NCI-H748 treated with DMSO at 0.1 percent for 48 hours (cell line): ENCODE measurements at regions not wholly inside any gene's neighbourhood (a gene's known extent, or its start where the extent isn't known, plus 50 kb on each side); places are given as distances from the start of the nearest gene placed in this dataset.

Experiments used
- DNase-seq: peaks from one replicate; lab custom pipeline; 2025; lab: John Stamatoyannopoulos, UW

DNA sequence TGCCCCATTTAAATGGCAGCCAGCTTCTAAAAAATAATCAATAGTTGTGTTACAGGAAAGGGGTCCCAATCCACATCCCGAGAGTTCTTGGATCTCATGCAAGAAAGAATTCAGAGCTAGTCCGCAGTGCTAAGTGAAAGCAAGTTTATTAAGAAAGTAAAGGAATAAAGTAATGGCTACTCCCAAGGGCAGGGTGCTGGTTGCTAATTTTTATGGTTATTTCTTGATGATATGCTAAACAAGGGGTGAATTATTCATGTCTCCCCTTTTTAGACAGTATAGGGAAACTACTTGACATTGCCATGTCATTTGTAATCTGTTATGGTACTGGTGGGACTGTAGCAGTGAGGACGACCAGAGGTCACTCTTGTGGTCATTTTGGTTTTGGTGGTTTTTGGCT is 591.3 kb downstream of the LRFN5 start:
- no peak for DNase-seq

- DNase-seq, result peak; percentile 28
Measured at GRCh38 chr14:42192738-42193653, 586.3 kb downstream of the LRFN5 start.

- no peak for DNase-seq
Measured at GRCh38 chr14:42190744-42191143, 584.1 kb downstream of the LRFN5 start.

DNA sequence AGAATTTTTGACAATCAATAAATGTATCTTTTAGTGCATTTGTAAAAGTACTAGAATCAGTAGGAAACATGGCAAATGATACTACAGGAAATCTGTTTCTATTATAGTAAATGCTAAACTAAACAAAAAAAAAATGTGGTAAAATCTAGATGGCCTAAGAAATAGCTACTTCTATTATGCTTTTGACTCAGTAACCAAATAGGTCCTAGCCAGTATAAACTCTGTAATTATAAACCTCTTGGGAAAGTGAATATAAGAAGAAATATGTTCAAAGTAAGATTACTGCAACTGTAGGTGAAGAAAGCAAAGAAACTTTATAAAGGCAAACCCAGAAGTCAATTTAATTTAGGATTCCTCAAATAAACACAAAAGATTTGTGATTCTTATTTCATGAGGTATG is 581.2 kb downstream of the LRFN5 start:
- no peak for DNase-seq

- DNase-seq, result no peak
Measured at GRCh38 chr14:42185718-42186117, 579.0 kb downstream of the LRFN5 start.

DNA sequence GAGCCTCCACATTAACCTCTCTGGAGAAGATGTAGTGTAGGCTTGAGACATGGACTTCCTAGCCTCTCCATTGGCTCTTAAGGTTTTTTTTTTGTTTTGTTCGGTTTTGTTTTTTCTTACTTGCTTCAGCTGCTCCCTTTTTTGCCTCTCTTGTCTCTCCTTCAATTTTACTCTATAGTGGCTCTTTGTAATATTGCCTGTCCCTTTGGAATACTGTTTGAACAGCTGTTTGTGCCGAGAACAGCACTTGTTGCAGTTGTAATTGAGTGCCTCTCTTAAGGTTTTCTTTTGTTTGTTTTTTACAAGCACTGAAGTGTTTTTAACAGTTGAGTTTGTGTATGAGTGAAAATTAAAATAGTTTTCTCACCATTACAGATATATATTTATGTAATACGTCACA is 567.7 kb downstream of the LRFN5 start:
- peak; percentile 87 for DNase-seq

- no peak for DNase-seq
Measured at GRCh38 chr14:42173206-42173605, 566.5 kb downstream of the LRFN5 start.

DNA sequence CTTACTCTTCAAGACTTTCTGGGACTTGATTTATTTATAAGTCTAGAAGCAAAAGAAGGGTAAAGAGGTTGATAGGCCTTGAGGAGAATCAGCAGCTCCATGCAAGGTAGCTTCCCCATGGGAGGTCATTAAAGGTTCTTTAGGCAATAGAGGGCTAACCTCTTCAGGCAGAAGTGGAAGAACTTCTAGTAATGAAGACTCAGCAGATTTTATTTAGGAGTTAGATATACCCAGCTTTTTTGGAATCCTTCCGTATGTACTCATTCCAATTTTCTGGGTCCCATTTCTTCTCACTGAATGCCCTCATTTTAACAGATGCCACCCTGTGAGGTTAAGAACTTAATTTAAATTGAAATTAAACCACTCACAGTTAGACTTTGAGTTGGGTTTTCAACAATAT is 565.6 kb downstream of the LRFN5 start:
- no peak for DNase-seq

GRCh38 chr14:42163136-42163535 is 556.5 kb downstream of the LRFN5 start:
- peak; percentile 23 for DNase-seq

DNA sequence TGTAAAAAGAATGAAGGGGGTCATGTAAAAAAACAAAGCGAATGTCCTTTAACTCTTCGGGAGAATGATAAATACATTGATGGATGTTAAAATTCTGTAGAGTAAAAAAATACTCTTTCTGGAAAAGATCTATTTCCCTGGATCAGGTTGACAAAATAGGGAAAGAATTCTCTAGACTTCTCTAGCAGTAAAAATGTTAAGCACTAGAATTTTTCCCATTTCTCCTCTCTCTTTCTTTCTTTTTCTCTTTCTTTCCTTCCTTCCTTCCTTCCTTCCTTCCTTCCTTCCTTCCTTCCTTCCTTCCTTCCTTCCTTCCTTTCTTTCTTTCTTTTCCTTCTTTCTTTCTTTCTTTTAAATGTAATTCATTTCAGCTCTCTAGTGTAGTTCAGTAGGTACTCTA is 552.5 kb downstream of the LRFN5 start:
- DNase-seq, result no peak

GRCh38 chr14:42149609-42150261 is 543.1 kb downstream of the LRFN5 start:
- no peak for DNase-seq

- DNase-seq, result no peak
Measured at GRCh38 chr14:42145766-42146165, 539.1 kb downstream of the LRFN5 start.

GRCh38 chr14:42143114-42143513 is 536.4 kb downstream of the LRFN5 start:
- DNase-seq, result no peak

DNA sequence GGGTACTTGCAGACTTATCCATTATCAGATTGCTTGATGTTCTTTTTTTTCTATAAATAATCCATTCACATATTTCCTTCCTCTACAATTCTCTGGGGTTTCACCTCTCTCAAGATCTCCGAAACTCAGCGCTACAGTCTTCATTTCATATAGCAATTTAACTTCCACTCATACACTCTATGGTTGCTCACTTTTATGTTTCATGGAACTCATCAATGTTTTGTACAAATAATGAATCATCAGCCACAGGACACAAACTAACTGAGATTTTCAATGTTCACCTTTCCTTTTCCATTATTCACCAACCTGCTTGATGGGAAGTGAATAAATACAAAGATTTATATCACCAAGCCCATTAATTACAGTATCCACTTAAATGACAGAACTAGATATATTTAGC is 534.7 kb downstream of the LRFN5 start:
- no peak for DNase-seq

- no peak for DNase-seq
Measured at GRCh38 chr14:42140831-42141279, 534.2 kb downstream of the LRFN5 start.

DNA sequence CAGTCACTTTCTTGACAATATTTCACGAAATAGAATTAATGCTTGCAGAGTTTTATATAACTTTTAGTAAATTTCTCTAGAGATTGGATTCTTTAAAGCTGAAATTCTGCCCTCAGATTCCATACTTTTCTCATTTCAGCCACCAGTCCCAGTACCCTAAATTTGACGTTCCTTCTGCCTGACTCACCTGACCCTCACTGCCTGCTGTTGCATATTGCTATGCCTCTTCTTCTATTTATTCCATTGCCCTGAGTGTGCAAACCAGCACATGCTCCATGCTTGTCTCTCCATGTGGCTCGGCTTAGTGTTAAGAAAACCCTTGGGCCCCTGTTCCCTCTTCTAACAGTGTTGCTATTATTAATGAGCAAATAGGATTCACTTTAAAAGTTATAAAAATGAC is 533.3 kb downstream of the LRFN5 start:
- DNase-seq, result no peak

DNA sequence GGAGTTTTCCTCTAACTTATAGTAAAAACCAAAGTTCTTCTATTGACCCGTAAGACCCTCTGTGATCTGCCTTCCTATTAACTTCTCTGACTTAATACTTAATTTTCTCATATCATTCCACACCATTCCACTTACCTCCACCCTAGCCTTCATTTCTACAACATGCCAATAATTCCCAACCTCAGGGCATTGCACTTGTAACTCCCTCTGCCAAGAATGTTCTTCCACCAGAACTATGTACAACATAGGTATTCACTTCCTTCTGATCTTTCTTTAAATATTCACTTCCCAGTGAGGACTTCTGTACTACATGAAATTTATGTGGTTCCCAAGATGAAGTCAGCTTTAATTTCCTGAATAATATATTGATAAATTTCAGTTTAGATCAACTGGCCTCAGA is 531.7 kb downstream of the LRFN5 start:
- no peak for DNase-seq

DNA sequence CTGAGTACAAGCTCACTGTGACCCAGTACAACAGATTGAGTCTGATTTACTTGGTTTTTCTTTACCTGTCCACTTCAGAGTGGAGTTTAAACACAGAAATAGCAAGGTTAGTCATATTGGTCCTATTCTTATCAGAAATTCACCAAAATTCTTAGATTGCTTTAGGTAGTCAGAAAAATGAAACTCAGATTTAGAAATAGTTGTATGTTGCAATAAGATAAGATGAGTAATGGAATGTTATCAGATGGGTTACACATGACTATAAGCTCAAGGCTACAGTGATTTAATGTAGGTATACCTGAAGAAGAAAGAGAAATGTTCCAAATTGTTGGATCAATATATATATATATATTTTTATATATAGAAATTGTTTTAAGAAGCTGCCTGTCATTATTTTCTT is 524.1 kb downstream of the LRFN5 start:
- no peak for DNase-seq

- no peak for DNase-seq
Measured at GRCh38 chr14:42123526-42123925, 516.9 kb downstream of the LRFN5 start.

DNA sequence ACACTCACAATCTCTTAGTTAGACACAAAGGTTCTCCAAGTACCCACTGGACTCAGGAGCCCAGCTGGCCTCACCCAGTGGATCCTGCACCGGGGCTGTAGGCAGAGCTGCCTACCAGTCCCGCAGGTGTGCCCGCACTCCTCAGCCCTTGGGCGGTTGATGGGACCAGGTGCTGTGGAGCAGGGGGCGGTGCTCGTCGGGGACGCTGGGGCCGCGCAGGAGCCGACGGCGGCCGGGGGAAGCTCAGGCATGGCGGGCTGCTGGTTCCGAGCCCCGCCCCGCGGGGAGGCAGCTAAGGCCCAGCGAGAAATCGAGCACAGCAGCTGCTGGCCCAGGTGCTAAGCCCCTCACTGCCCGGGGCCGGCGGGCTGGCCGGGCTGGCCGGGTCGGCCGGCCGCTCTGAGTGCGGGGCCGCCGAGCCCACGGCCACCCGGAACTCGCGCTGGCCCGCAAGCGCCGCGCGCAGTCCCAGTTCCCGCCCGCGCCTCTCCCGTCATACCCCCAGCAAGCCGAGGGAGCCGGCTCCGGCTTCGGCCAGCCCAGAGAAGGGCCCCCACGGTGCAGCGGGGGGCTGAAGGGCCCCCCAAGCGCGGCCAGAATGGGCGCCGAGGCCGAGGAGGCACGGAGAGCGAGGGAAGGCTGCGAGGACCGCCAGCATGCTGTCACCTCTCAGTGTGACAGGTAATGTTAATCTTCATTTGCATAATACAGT is 506.8 kb downstream of the LRFN5 start:
- DNase-seq, result no peak

DNA sequence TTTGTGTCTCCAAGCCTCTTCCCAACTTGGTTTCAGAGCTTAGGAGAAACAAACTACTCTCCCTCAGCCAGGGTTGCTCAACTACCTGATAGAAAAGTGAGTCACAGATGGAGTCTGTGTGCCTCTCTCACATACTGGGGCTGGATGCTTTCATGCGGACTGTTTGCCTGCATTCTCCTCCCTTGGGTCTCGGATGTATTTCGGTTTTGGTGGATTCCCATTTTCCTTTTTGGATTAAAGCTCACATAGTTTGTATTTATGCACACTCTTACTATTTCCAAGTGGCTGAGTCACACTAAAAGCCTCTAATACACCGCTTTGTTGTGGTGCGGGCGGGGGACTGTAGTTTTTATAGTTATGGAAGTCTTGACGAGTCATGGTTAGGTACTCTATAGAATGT is 505.4 kb downstream of the LRFN5 start:
- DNase-seq, result no peak

DNA sequence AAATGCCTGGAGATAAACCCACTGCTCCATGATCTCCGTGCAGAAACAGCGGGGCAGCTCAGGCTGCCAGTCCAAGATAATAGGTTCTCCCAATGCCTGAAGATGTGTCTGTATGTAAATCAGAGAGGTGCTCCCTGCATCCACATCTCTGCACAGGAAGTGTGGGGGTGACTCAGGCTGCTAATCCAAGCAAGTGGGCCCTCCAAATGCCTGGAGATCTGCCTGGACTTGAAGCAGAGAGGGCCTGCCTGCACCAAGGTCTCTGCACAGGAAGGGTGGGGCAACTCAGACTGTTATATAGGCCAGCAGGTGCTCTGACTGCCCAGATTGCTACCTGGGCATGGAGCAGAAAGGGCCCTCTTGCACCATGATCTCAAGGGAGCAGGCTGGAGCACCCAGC is 504.7 kb downstream of the LRFN5 start:
- no peak for DNase-seq

- peak; percentile 73 for DNase-seq
Measured at GRCh38 chr14:42110167-42110566, 503.5 kb downstream of the LRFN5 start.
